ENCODE measurements at regions not wholly inside any gene's neighbourhood (a gene's known extent, or its start where the extent isn't known, plus 50 kb on each side); places are given as distances from the start of the nearest gene placed in this dataset.

GRCh38 chr17:22505660-22506059 is 813.3 kb downstream of the KCNJ18 start:
- TF ChIP-seq POLR2A (IDR thresholded peaks at IDR 0.05; ENCODE audit: low read depth, low read length): no peak
- no peak for TF ChIP-seq POLR2AphosphoS5 (IDR thresholded peaks at IDR 0.05; ENCODE audit: insufficient read depth, low read depth, low read length)
- no peak for TF ChIP-seq FOS (IDR thresholded peaks at IDR 0.05; ENCODE audit: borderline replicate concordance, insufficient read depth, low read length)
- TF ChIP-seq CTCF (IDR thresholded peaks at IDR 0.05; ENCODE audit: extremely low read depth in 1 of 2, insufficient read depth in 1 of 2, low read depth in 1 of 2, low read length in 2 of 2): no peak
- no peak for TF ChIP-seq EZH2 (IDR thresholded peaks at IDR 0.05; ENCODE audit: borderline replicate concordance, low read depth, low read length, severe bottlenecking)
